HG03175 (cell line): ENCODE measurements at regions not wholly inside any gene's neighbourhood (a gene's known extent, or its start where the extent isn't known, plus 50 kb on each side); places are given as distances from the start of the nearest gene placed in this dataset.

Source experiments
- ATAC-seq: cut with Tn5 transposase; IDR thresholded peaks from one replicate; pipeline ENCODE4 v1.9.1; 2021; ENCODE audit warnings: mild to moderate bottlenecking, moderate library complexity; ENCODE audit not compliant: unreplicated experiment

DNA sequence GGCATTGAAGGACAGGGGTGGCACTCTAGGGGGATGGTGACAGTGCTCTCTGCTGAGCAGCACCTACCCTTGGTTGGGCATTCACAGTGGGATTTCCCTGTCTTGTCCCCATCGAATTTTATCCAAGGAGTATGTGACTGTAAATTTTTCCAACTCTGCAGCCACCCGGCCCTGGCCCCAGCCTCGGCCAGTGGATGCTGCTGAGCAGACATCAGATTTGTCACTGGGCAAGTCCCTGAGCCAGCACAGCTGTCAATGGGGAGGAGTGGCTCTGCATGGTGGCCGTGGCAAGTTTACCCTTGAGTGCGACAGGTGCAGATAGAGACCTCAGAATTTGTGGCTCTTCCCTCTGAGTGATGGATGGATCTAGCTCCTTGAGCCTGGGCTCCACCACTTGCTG lies 240.2 kb upstream of the CSF3R start:
- no peak for ATAC-seq

DNA sequence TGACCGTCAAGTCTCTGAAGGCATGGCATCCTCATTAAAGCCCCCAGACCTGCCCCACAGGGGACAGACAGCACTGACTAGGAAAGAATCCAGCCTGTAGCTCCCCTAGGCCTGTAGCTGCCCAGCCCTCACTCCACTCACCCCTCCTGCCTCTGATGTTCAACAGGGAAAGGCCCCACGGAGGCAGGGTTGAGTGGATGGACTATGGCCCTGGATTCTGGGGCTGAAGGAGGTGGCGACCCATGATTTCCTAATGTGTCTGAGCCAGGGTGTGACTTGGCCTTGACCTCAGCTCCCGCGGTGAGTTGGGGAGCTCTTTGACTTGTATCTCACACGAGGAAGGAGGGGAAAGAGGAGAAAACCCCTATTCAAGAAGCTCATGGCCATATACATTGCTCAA lies 238.5 kb upstream of the CSF3R start:
- ATAC-seq, result no peak

DNA sequence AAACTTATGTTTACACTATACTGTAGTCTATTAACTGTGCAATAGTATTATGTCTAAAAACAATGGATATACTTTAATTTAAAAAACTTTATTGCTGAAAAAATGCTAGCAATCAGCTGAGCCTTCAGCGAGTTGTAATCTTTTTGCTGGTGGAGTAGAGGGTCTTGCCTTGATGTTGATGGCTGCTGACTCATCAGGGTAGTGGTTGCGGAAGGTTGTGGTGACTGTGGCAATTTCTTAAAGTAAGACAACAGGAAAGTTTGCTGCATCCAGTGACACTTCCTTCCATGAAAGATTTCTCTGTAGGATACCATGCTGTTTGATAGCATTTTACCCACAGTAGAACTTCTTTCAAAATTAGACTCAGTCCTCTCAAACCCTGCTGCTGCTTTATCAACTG lies 234.7 kb upstream of the CSF3R start:
- no peak for ATAC-seq

DNA sequence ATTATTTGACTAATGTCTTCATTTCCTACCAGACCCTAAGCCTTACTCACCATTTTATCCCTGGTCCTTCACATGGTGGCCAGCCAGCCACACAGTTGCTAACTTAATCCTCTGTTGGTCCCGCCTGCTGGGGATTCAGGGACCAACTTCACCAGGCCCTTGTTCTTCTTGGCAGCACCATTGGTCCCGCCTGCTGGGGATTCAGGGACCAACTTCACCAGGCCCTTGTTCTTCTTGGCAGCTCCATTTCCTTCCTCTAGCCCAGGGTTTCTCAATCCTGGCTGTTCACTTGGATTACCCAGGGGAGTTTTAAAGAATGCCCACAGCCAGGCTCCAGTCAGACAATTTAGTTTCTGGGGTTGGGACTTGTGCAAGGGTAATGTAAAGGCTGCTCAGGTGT lies 233.1 kb upstream of the CSF3R start:
- ATAC-seq, result no peak

DNA sequence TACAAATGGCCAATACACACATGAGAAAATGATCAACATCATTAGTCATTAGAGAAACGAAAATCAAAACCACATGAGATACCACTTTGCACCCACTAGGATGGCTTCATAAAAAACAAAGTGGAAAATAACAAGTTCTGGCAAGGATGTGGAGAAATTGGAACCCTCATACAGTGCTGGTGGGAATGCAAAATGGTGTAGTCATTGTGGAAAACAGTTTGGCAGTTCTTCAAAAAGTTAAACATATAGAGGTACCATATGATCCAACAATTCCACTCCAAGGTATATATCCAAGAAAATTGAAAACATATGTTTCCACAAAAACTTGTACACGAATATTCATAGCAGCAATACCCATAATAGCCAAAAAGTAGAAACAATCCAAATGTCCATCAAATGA lies 231.6 kb upstream of the CSF3R start:
- ATAC-seq, result no peak

DNA sequence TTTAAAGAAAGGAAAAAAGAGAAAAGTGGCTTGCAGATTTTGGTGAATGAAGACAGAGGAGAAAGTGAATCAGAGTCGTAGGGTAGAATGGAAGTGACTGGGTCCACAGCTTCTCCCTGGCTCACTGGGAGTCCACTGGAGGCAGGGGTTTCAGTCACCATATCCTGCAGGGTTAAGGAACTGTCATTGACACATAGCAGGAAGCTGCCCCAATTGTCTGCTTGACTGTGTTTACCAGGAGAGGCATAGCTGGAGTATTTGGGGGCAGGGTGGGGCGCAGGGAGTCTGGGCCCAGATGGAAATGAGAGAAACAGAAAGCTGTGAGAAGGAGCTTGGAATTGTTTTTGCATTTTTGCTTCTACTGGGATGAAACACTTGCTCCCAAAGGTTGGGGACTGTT lies 228.8 kb upstream of the CSF3R start:
- ATAC-seq, result no peak

DNA sequence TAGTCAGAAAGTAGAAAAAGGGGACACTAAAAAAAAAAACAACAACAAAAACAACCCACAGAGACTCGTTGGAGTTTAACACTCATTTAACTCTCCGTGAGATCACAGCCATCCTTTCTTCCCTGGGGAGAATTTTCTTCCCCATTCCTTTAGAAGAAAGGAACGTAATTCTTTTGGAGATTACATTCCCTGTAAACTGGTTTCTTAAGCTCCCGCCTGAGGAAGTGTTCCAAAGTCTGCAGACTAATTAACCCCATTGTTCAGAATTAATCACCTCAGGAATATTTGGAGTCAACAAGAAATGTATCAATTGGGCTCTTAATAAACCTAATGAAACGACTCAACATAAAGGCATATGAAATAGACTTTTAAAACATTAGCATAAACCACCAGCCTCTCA lies 228.2 kb upstream of the CSF3R start:
- no peak for ATAC-seq

DNA sequence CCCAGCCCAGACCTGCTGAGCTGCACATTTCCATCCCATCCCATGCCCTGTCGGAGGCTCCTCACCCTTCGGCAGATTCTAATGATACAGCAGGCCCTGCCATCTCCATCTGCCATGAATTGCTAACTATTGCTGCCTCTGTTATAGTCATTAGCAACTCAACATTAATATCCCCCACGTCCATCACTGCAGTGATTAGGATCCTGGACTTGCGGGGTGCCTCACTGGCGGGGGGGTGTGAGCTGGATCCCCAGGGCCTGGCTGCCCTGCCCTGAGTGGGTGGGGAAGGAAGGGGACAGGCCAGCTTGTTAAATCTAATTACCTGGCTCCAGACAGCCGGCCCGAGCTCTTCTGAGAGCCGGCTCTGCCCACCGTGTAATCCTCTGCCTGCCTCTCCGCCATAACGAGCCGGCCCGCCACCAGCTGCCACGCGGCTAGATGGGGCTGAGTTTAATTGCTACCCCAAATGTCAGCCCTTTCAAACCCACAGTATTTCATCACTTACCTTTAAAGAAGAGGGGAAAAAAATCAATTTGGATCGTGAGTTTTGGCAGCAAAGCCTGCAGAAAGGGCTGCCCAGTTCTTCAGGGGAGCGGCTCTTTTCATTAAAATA lies 227.3 kb upstream of the CSF3R start:
- ATAC-seq, result no peak

DNA sequence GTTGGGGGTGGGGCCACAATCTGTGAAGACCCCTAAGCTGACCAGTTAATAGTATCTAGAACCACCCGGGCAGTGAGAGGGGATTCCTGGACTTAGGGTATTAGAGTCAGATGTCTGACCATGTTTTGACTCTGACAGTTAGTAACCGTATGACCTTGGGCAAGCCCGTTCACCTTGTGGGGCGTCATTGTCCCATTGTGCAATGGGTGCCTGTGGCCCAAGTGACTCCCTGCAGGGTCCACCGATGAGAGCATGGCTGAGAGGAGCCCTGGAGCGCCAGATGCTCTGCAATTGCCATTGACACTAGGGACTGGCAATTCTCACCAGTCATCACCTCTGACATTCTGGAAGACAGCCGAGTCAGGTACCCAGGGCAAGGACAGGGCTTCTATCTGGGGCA lies 225.9 kb upstream of the CSF3R start:
- no peak for ATAC-seq

DNA sequence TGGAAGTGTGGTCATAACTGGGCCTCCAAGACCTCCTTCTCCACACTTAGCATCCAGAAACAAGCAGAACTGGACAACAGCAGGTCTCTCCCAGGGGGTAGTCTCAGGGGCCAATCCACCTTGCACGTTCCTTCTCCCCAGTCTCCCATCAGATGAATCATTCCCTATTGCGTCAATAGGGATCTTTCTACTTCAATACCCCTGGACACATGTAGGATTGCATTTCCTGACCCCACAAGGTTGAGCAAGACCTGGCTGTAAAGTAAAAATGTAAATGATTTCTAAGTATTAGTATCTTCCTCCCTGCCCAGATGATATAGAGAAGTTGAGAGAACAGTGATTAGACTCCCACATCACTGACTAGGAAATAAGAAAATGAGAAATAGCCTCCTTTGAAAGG lies 224.5 kb upstream of the CSF3R start:
- ATAC-seq, result no peak

DNA sequence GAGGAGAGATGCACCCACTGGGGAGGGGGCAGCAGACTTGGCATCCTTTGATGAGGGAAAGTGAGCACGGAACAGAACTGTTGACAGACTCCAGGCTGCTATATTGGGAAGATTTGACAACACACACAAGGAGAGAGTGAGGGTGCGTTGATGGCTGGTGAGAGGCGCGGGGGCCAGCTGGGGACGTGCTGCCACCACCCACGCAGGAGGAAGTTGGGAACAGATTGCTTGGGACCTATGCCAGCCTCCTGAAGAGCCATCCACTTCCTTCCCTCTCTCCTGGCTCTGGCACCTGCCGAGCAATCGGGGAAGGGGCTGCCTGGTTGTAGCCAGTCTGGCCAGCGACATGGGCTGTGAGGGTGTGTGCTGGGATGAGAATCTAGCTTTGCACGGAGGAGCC lies 223.7 kb upstream of the CSF3R start:
- no peak for ATAC-seq

DNA sequence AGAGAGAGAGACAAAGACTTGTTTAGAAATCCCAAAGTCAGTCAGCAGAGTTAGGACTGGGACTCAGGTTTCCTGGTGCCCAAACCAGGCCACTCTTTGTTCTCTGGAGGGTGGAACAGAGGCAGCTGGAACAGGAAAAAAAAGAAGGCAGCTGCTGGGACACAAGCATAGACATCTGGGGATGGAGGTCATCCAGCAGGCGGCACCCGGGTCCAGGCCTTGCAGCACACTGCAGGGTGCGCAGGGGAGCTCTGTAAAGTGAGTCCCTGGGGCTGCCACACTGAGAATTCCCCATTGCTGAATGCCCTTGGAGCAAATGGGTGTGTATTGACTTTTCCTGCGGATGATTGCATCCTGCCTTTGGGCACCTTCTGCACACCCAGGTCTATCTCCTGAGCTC lies 222.9 kb upstream of the CSF3R start:
- no peak for ATAC-seq

DNA sequence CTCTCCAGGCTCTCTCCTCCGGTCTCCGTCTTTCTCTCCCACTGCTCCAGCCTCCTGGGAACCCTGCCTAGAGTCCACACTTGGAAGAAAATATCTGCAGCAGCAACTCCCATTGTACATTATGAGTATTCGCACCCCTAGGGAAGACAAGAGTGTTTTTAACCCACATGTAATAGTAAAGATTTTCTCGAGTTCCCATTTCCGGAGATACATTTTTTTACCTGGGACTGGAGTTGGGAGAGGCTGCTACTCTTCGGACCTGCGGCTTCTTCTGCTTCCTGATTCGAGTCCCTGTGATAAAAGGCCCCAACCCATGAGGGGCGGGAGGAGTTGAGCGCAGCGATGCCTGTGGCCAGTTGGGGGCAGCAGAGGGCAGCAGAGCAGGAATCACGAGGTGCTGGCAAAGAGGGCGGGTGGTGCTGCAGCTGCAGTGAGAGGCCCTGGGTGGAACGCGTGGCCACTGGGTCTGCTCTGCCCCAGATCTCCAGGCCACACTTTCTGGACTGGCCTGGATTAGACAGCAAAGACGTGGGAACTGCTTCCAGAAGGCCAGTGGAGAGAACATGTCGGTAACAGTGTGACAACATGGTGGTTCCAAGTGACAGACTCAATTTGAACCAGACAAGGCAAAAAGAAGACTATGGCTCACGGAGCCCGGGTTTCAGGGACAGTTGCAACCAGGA lies 221.0 kb upstream of the CSF3R start:
- ATAC-seq, result no peak

DNA sequence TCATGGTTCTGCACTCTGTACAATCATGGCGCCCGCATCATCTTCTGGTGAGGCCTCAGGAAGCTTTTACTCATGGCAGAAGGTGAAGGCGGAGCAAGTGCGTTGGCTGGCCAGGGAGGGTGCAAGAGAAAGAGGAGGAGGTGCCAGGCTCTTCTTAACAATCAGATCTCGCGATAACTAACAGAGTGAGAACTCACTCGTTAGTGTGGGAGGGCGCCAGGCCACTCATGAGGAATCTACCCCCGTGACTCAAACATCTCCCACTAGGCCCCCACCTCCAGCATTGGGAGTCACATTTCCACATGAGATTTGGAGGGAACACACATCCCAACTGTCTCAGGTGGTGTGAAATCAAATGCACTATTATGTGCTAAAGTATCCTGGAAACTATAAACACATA lies 220.2 kb upstream of the CSF3R start:
- ATAC-seq, result no peak

DNA sequence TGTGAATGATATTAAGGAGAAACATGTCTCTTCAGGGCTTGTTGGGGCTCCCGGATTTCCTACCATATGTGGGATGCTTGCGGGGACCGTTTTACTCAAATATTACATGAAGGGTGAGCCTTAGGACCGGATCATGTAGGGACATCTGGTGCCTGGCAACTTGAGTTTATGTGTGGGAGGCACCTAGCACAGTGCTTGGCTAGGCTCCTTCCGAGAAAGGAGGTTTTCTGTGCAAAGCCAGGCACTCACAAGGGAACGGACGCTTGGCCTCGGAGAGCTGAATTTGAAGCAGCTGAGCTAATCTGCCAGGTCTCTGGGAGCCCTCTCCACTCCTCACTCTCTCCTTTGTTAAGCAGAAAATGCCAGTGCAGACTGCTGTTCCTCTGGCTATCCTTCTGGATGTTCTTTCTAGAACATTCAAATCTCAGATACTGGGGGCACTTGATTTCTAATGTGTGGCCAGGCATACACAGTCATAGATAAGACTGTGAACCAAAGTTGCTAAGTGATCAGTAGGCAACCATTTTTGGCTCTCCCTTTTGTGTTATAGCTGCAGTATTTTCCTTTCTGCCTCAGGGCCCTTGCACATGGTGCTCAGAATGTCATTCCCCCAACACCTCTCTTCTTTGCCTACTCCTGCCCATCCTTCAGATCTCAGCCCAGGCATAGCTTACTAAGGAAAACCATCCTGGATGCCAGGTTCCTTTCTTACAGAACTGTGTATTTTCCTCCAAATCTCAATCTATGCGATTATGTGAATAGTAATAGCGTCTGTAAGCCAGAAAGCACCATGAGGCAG lies 216.6 kb upstream of the CSF3R start:
- no peak for ATAC-seq

DNA sequence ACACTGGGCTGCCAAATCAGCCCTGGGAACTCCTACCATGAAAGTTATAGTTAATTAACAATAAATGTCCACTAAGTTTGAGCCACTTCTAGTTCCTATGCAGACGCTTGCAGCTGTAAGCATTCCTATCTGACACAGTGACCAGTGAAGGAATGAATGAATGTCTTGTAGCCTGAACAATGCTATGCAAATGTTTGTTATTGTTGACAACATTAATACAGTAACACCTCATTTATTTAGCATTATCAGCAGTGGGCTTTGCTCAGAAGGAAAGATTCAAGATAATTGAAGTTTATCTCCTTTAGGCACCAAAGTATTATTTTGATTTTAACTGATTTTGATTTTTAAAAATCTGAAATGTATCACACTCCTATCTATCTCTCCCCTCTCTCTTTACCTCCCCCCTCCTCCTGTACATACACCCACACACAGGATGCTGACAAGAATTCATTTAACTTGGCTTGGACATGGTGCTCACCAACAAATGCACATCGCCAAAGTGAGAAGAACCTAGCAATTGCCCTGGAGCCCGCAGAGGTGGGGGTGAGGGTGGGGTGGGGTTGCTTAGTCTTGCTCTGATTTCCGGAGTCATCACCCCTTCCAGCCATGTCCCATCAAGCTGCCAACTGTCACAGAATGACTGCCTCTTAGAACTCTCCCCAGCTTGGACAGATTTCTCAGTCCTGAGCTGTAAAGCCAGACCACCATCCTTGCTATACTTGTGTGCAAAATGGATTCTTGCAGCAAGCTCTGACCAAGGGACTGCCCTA lies 215.3 kb upstream of the CSF3R start:
- ATAC-seq, result no peak

DNA sequence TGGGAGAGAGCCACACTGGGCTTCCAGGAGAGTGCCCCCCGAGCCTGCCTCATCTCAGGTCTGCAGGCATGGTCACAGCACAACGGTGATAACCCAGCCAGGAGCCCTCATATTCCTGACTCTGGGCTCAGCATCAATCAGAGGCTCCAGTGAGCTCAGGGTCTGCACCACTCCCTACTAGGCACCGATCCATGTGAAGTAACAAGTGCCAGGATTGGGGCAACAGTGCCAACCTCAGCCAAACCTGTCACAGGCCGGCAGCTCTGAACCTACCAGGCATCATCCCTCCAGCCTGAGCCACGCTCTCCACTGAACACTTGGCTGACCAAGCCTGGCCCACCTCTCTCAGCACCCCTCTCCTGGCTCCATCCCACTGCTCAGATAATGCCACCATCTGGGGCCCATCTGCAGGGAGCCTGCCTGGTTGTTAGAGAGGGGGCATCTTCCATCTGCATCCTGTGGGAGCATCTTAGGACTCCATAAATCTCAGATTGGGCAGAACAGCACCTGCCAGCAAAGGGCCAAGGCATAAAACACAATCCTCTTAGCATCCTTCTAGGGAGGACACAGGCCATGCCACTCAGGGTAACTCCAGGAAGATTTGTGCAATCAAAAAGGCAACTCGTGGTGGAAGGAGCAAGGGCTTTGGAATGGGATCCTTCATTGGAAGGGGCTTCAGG lies 213.7 kb upstream of the CSF3R start:
- ATAC-seq, result no peak

DNA sequence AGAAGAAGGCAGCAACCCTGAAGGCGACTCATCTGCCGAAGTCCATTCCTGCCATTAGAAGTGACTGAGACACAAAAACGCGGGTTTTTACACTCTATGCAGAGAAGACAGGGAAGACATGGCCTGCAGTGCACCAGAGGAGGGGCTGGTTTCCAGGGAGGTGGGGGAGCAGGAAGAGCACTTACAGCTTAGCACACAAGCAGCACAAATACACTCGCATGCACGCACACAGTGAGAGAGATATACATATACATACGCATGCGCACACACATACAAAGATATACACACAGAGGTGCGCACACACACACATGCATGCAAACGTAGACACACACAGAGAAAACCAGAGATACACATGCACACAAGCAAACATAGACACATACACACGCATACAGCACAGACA lies 210.9 kb upstream of the CSF3R start:
- no peak for ATAC-seq

DNA sequence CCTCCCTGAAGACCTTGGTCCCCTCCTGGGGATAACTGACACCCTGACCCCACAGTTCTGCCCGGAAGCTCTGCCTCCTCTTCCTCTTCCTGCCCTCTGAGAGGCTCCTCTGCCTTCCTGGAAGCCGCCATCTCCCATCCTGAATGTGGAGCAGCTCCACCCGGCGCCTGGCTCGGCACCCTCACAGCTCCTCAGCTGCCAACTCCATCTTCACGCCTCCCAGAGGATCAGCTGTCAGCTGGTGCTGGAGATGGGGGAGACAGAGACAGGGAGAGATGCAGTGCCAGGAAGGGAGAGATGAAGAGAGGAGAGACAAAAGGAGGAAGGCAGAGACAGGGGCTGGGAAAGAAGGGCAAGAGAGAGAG lies 210.4 kb upstream of the CSF3R start:
- no peak for ATAC-seq

DNA sequence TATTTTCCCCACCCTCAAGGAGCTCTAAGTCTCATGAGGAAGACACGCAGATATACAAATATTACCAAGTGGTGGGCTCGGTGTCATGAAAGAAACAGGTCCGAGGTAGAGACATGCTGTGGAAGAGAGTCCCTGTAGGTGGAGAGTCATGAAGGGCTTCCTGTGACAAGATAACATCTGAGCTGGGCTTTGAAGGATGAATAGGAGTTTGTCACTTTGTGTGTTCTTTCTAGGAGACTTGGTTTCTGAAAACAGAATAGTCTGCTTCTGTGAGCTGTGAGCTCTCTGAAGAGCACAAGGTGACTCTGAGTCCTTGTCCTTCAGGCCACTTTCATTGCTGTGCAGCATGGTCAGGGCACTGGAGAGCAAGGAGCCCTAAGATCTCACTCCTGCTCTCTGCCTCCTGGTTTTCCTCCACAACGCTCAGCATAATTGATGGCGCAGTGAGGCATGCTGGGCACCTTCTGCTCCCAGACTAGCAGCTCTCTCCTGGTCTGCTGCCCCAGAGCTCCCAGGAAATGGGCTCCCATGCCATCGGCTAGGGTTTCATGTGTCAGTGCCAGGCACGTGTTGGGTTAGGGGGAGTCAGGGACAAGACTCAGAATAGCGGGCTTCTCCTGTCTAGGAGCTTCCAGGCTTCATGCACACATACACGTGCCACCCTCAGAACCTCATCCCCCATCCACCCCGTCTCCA lies 209.9 kb upstream of the CSF3R start:
- no peak for ATAC-seq

DNA sequence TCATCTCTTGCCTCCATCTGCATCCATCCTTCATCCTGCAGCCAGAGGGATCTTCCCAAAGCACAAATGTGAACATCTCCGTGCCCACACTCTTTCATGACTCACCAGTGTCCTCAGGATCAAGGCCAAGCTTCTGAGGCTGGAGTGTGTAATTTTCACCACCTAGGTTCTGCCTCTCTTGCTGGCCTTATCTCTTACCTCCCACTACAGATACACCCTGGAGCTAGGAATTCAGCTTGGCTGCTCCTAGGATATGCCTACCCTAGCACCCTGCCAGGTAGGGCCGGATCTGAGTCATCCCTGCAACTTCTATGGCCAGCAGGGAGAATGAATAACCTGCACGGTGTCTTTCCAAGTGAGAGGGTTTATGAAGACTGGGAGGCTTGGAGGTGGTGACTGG lies 208.7 kb upstream of the CSF3R start:
- no peak for ATAC-seq
